Psoas muscle (tissue), 7 donors: ENCODE measurements at regions not wholly inside any gene's neighbourhood (a gene's known extent, or its start where the extent isn't known, plus 50 kb on each side); places are given as distances from the start of the nearest gene placed in this dataset.

Source experiments
- ATAC-seq, 4 donors: fragments of 200-7000 bp; cut with Tn5 transposase; one replicate each; pipeline ENCODE4 v1.9.1; 2020; ENCODE audit warnings: moderate library complexity in 3 of 4, mild to moderate bottlenecking in 2 of 4
- DNase-seq, 2 donors: peaks; one replicate each; pipeline ENCODE4 v3.0.0-alpha.2; 2020
- H3K27ac ChIP-seq: fragments of 200-600 bp; one replicate; pipeline ENCODE4 v1.8.0; 2022
- H3K27me3 ChIP-seq, 3 donors: fragments of 200-600 bp in 1 of 3; one replicate each; pipeline versions ENCODE4 v1.6.1 to v1.8.0; 2013 to 2022; ENCODE audit warnings: low read length in 2 of 3, mild to moderate bottlenecking in 2 of 3, moderate library complexity in 1 of 3; ENCODE audit not compliant: insufficient read depth in 3 of 3
- H3K36me3 ChIP-seq, 2 donors: fragments of 200-600 bp in 1 of 2; one replicate each; pipeline versions ENCODE4 v1.6.1 to v1.8.0; 2013 to 2022; ENCODE audit warnings: low read depth in 1 of 2, mild to moderate bottlenecking in 1 of 2, moderate library complexity in 1 of 2; ENCODE audit not compliant: insufficient read depth in 1 of 2
- H3K4me1 ChIP-seq: fragments of 200-600 bp; one replicate; pipeline ENCODE4 v1.8.0; 2022
- H3K4me3 ChIP-seq: fragments of 200-600 bp; one replicate; pipeline ENCODE4 v1.8.0; 2022; ENCODE audit warnings: mild to moderate bottlenecking
- H3K9me3 ChIP-seq: fragments of 200-600 bp; one replicate; pipeline ENCODE4 v1.8.0; 2022
- WGBS, 3 donors: extraction: QIAGEN DNeasy Blood & Tissue Kit; methylation state at CpG; one replicate each; pipeline versions ENCODE4 v1.1.6 to v1.1.7; 2013; 5-methylcytosine and 5-hydroxymethylcytosine counted together
- intact Hi-C, 2 donors: fragments of 100-400 bp; cut with DNase I; formaldehyde crosslinking; loops; one replicate each; pipeline versions ENCODE4 v1.11.0 to v1.14.2; 2022
- TF ChIP-seq, protein P1 (sequence below): fragments of 200-600 bp; IDR thresholded peaks from one replicate; pipeline ENCODE4 v1.8.0; 2022; ENCODE audit warnings: antibody characterized with exemption
- donor health status: healthy with polysubstance abuse.
- donor health status: DM: no; HTN: no; CAD: no; lungs with moderate emphysema.
- donor health status: Bipolar disorder and iron deficiency.
- donor health status: healthy.
- donor health status: DM: yes; HTN: yes; CAD: no.
- donor health status: DM: no; HTN: no; CAD: no.
- donor health status: DM: yes; HTN: yes; CAD: no.

DNA sequence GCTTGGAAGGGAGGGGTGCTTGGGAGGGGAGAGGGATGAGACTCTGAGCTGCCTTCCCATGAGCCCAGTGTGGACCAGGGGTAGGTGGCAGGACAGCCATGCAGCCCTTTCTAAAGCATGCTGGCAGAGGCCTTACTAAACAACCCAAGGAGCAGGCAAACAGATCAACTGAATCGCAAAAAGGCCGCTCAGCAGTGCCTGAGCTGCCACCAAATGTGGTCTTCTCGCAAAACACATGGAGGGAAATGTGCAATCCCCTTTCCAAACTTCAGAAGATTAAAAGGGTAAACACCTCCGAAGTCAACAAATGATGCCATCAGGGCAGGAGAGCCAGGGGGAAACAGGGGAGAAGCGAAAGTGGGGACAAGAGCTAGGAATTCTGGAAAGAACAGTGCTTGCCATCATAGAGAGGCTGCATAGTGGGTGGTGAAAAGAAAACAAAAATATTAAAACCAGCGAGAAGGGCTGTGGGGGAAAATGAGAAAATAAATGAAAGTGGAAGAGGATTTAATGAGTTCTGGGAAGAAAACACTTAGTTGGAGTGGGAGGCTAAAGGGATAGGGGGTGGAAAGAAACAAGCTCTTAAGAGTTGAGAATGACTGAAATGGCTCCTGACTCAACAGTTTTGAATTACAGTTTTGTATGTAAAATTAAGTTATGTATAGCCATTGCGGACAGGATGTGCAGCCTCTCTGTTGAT lies 62.2 kb upstream of the ZNF32 start:
- H3K4me1 ChIP-seq, result no peaks in the 10 kb centered on the region
- intact Hi-C loops, result no loop called here
- 89 to 92% (median 91%) methylated on average over 7 of the region's 7 CpGs for WGBS, 3 donors
- H3K4me3 ChIP-seq, result no peak overlapping the region
- H3K27ac ChIP-seq, result no peak overlapping the region
- H3K27me3 ChIP-seq, result no peaks in the 10 kb centered on the region
- DNase-seq, result no peak
- no peak for ATAC-seq
- H3K9me3 ChIP-seq, result no peaks in the 10 kb centered on the region
- H3K36me3 ChIP-seq, result no peaks in the 10 kb centered on the region
- TF ChIP-seq, protein P1, sequence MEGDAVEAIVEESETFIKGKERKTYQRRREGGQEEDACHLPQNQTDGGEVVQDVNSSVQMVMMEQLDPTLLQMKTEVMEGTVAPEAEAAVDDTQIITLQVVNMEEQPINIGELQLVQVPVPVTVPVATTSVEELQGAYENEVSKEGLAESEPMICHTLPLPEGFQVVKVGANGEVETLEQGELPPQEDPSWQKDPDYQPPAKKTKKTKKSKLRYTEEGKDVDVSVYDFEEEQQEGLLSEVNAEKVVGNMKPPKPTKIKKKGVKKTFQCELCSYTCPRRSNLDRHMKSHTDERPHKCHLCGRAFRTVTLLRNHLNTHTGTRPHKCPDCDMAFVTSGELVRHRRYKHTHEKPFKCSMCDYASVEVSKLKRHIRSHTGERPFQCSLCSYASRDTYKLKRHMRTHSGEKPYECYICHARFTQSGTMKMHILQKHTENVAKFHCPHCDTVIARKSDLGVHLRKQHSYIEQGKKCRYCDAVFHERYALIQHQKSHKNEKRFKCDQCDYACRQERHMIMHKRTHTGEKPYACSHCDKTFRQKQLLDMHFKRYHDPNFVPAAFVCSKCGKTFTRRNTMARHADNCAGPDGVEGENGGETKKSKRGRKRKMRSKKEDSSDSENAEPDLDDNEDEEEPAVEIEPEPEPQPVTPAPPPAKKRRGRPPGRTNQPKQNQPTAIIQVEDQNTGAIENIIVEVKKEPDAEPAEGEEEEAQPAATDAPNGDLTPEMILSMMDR, result no peak

- Histone ChIP-seq H3K9me3 (no peaks in the 10 kb centered on the region), H3K4me3 (no peak overlapping the region), H3K27ac (peak overlapping the region; percentile 65), H3K36me3 (no peaks in the 10 kb centered on the region), H3K4me1 (no peaks in the 10 kb centered on the region), H3K27me3 (no peaks in the 10 kb centered on the region)
- intact Hi-C loops, result no loop called here
- 42 to 59% (median 48%) methylated on average over 3 of the region's 3 CpGs for WGBS, 3 donors
- TF ChIP-seq, protein P1, result no peak
- ATAC-seq (no peak), DNase-seq (no peak)
Observed at GRCh38 chr10:43708262-43708661, 59.6 kb upstream of the ZNF32 start.

DNA sequence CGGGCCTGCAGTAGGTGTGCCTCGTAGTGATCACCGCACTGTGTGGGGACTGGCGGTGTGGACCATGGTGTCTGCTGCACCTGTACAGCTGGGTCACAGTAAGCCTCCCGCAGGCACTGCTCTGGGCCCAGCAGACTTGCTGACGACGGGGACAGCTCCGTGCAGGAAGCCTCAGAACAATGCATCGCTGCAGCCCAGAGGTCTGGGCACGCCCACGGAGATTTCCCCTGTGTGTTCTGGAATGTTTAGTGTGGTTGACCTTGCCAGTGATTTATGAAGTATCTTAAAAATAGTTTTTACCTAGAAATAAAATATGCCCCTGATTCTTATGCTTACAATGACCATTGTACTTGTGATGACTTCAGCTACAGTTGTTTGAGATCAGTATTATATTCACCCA lies 59.1 kb upstream of the ZNF32 start:
- WGBS, 3 donors, result 44 to 48% (median 45%) methylated on average over 11 of the region's 11 CpGs
- intact Hi-C loops, result no loop called here

GRCh38 chr10:43706166-43706565 lies 57.5 kb upstream of the ZNF32 start:
- ATAC-seq (no peak), DNase-seq (no peak)
- no peaks in the 10 kb centered on the region for H3K36me3 ChIP-seq
- peaks cover 0 to 4% (median 0%) of the 10 kb centered on the region in 3 donors for H3K27me3 ChIP-seq
- TF ChIP-seq, protein P1, result no peak
- H3K27ac ChIP-seq, result peak overlapping the region; percentile 4
- intact Hi-C loops, result no loop called here
- no peaks in the 10 kb centered on the region for H3K9me3 ChIP-seq
- H3K4me3 ChIP-seq, result no peak overlapping the region
- H3K4me1 ChIP-seq, result no peaks in the 10 kb centered on the region
- WGBS, 3 donors, result 87 to 95% (median 93%) methylated on average over 6 of the region's 6 CpGs

More for the DNA sequence above, 59.1 kb upstream of the ZNF32 start:
- H3K4me1 ChIP-seq, result no peaks in the 10 kb centered on the region
- peak; percentile 21 to 56 for DNase-seq
- no peaks in the 10 kb centered on the region for H3K36me3 ChIP-seq
- H3K27ac ChIP-seq, result peak overlapping the region; percentile 53
- H3K27me3 ChIP-seq, result no peaks in the 10 kb centered on the region
- no peak overlapping the region for H3K4me3 ChIP-seq
- TF ChIP-seq, protein P1, result no peak
- H3K9me3 ChIP-seq, result no peaks in the 10 kb centered on the region
- peak; percentile 47 to 60 (median 52) for ATAC-seq

GRCh38 chr10:43703286-43703685 lies 54.6 kb upstream of the ZNF32 start:
- ATAC-seq (no peak), DNase-seq (no peak)
- TF ChIP-seq, protein P1, result no peak
- no peak overlapping the region for H3K27ac ChIP-seq
- H3K4me1 ChIP-seq, result no peaks in the 10 kb centered on the region
- intact Hi-C loops, result no loop called here
- H3K4me3 ChIP-seq, result no peak overlapping the region
- H3K9me3 ChIP-seq, result no peaks in the 10 kb centered on the region
- H3K36me3 ChIP-seq, result no peaks in the 10 kb centered on the region
- 83 to 90% (median 85%) methylated on average over 13 of the region's 13 CpGs for WGBS, 3 donors
- peaks cover 0 to 4% (median 0%) of the 10 kb centered on the region in 3 donors for H3K27me3 ChIP-seq
